Natural killer cell (primary cell): ENCODE measurements at regions not wholly inside any gene's neighbourhood (a gene's known extent, or its start where the extent isn't known, plus 50 kb on each side); places are given as distances from the start of the nearest gene placed in this dataset.

Source experiments
- ATAC-seq, 3 donors: fragments of 150-1000 bp in 2 of 3; fragments of 200-7000 bp in 1 of 3; cut with Tn5 transposase; 1 replicate in 1 of 3; 2 replicates in 2 of 3; pipeline ENCODE4 v1.10.0; 2021; ENCODE audit warnings: mild to moderate bottlenecking in 2 of 3, moderate library complexity in 2 of 3
- DNase-seq, 2 donors: peaks; one replicate each; pipeline versions ENCODE4 v3.0.0 to v3.0.0-alpha.2; 2013 to 2021; ENCODE audit warnings: mixed read lengths in 1 of 2
- H3K27ac ChIP-seq: one replicate; pipeline ENCODE4 v1.5.1; 2013; ENCODE audit warnings: mild to moderate bottlenecking, low read length
- H3K27me3 ChIP-seq: one replicate; pipeline ENCODE4 v1.6.1; 2013; ENCODE audit warnings: low read length; ENCODE audit not compliant: control insufficient read depth, insufficient read depth
- H3K36me3 ChIP-seq: one replicate; pipeline ENCODE4 v1.6.1; 2013; ENCODE audit warnings: low read length; ENCODE audit not compliant: control insufficient read depth, insufficient read depth
- H3K4me1 ChIP-seq: one replicate; pipeline ENCODE4 v1.6.1; 2013; ENCODE audit warnings: low read length; ENCODE audit not compliant: control insufficient read depth, insufficient read depth
- H3K4me3 ChIP-seq: one replicate; pipeline ENCODE4 v1.5.1; 2013; ENCODE audit warnings: low read length
- H3K9me3 ChIP-seq: one replicate; pipeline ENCODE4 v1.6.1; 2013; ENCODE audit warnings: low read length; ENCODE audit not compliant: control insufficient read depth, insufficient read depth
- H3K27ac Mint-ChIP-seq, 2 donors: one replicate each; pipeline ENCODE4 v1.8.0; 2022; ENCODE audit warnings: mild to moderate bottlenecking in 2 of 2, mixed read lengths in 2 of 2, moderate library complexity in 1 of 2
- H3K27me3 Mint-ChIP-seq, 2 donors: one replicate each; pipeline ENCODE4 v1.8.0; 2022; ENCODE audit warnings: low read depth in 2 of 2, mixed read lengths in 2 of 2
- H3K36me3 Mint-ChIP-seq: one replicate; pipeline ENCODE4 v1.8.0; 2022; ENCODE audit warnings: mixed read lengths
- H3K4me1 Mint-ChIP-seq, 2 donors: one replicate each; pipeline ENCODE4 v1.8.0; 2022; ENCODE audit warnings: mixed read lengths in 2 of 2
- H3K4me3 Mint-ChIP-seq: one replicate; pipeline ENCODE4 v1.8.0; 2022; ENCODE audit warnings: mild to moderate bottlenecking, moderate library complexity, mixed read lengths
- H3K9me3 Mint-ChIP-seq, 2 donors: one replicate each; pipeline ENCODE4 v1.8.0; 2022; ENCODE audit warnings: mixed read lengths in 2 of 2
- WGBS: methylation state at CpG from one replicate; pipeline ENCODE4 v1.1.7; 2013; ENCODE audit warnings: missing lambda C conversion rate; ENCODE audit not compliant: insufficient coverage; 5-methylcytosine and 5-hydroxymethylcytosine counted together
- intact Hi-C: fragments of 100-400 bp; cut with micrococcal nuclease; formaldehyde crosslinking; loops from one replicate; pipeline ENCODE4 v1.14.2; 2022
- TF ChIP-seq, protein P1 (sequence below): fragments of 200-600 bp; IDR thresholded peaks from one replicate; pipeline ENCODE4 v1.8.0; 2022; ENCODE audit warnings: antibody characterized with exemption

DNA sequence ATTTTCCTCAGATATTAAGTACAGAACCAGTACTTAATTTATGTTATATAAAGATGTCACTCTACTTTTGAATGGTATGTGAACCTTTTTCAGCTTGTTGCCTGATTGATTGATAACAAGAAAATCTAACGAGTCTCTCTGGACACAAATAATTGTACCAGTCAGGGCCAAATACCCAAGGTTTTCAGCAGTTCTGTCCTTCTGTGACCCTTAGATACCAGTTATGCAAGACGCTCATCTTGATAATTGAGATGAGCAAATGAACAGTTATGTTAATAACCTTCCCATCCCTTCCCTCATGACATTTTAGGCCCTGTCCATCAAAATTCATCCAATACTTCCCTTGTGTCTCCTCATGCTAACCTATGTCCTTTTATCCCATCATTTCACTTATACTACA is 185.9 kb upstream of the G2E3 start:
- 92% methylated on average over 2 of the region's 2 CpGs for WGBS

DNA sequence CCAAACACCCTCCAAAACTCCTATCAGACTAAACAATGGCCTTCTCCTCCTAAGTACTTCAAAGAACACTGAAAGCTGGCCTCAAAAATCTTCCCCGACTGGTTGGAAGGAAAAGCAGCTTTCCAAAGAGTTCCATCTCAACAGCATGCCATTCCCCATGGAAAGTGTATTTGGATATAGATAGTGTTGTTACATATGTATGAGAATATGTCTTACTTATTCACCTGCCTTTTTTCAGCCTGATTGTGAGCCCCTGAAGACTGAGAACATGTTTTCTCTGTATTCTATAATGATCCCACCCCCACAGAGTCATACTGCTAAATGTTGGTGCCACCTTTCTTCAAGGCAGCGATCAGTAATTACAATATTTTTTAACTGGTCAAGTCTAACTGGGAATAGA is 185.4 kb upstream of the G2E3 start:
- Mint-ChIP-seq H3K9me3 (no peaks in the 10 kb centered on the region), H3K27ac (no peak overlapping the region), H3K36me3 (no peaks in the 10 kb centered on the region), H3K4me1 (no peaks in the 10 kb centered on the region), H3K4me3 (no peak overlapping the region), H3K27me3 (no peaks in the 10 kb centered on the region)
- H3K36me3 ChIP-seq = no peaks in the 10 kb centered on the region
- intact Hi-C loops = no loop called here
- H3K4me3 ChIP-seq = no peak overlapping the region
- H3K27ac ChIP-seq = no peak overlapping the region
- TF ChIP-seq, protein P1, sequence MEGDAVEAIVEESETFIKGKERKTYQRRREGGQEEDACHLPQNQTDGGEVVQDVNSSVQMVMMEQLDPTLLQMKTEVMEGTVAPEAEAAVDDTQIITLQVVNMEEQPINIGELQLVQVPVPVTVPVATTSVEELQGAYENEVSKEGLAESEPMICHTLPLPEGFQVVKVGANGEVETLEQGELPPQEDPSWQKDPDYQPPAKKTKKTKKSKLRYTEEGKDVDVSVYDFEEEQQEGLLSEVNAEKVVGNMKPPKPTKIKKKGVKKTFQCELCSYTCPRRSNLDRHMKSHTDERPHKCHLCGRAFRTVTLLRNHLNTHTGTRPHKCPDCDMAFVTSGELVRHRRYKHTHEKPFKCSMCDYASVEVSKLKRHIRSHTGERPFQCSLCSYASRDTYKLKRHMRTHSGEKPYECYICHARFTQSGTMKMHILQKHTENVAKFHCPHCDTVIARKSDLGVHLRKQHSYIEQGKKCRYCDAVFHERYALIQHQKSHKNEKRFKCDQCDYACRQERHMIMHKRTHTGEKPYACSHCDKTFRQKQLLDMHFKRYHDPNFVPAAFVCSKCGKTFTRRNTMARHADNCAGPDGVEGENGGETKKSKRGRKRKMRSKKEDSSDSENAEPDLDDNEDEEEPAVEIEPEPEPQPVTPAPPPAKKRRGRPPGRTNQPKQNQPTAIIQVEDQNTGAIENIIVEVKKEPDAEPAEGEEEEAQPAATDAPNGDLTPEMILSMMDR = no peak
- H3K9me3 ChIP-seq = peaks cover 3% of the 10 kb centered on the region
- H3K27me3 ChIP-seq = no peaks in the 10 kb centered on the region
- no peaks in the 10 kb centered on the region for H3K4me1 ChIP-seq
- WGBS = 90% methylated on average over 2 of the region's 2 CpGs
- ATAC-seq (no peak), DNase-seq (no peak)

More for the DNA sequence above, 185.9 kb upstream of the G2E3 start:
- H3K27ac Mint-ChIP-seq = no peak overlapping the region
- no peak overlapping the region for H3K4me3 Mint-ChIP-seq
- no peaks in the 10 kb centered on the region for H3K9me3 Mint-ChIP-seq
- TF ChIP-seq, protein P1 = no peak
- intact Hi-C loops = no loop called here
- Histone ChIP-seq H3K4me3 (no peak overlapping the region), H3K27me3 (no peaks in the 10 kb centered on the region), H3K4me1 (no peaks in the 10 kb centered on the region), H3K36me3 (no peaks in the 10 kb centered on the region), H3K27ac (no peak overlapping the region), H3K9me3 (peaks cover 3% of the 10 kb centered on the region)
- ATAC-seq = no peak
- no peaks in the 10 kb centered on the region for H3K36me3 Mint-ChIP-seq
- no peak for DNase-seq
- no peaks in the 10 kb centered on the region for H3K4me1 Mint-ChIP-seq
- no peaks in the 10 kb centered on the region for H3K27me3 Mint-ChIP-seq

DNA sequence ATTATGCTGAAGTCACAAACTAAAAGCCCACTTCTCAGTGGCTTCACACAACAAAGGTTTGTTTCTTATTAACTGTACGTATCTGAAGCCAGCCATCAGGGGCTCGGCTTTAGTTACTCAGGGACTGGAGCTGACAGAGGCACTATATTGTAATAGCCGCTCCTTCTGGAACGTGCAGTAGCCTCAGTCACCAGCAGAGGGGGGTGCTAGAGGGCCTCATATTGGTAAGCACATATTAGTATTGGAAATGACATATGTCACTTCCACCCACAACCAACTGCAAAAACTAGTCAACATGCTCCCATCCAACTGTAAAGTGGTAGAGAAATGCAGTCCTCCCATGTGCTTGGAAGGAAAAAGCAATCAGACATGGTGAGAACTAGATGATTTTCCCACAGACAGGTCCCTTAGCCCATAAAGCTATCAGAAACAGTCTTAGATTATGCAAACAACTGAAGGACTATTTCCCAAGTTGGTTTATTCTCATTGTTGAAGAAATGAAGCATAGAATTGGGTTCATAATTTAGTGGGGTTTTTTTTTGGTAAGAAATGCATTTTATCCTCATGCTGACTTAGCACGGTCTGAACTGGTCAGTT is 183.6 kb upstream of the G2E3 start:
- no peaks in the 10 kb centered on the region for H3K27me3 Mint-ChIP-seq
- TF ChIP-seq, protein P1 = peak; percentile 45

DNA sequence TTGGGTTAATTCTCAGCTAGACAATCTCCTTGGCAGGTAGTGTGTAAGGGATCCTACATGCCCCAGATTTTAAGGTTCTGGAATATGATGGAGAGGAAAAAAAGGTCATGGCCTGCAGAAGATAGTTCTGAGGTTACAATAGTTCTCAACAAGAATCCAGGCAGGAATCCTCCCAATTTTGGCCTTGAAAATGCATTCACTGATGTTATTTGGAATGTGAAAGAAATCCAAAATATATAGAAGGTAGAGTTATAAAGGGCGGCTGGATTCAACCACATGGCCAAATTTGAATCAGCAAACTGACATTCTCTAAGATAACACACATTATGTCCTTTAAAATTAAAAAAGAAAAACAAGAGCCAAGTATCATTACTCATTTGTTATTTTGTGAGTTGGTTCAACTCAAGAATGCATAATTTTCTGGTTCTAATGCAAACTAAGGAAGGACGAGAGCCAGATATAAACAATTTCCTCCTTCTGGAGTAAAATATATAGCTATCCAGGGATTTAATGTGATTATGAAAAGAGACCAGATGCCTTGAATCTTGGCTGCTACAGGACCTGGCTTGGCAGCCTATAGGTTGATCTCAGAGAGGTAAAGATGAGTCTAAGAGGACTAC is 177.0 kb upstream of the G2E3 start:
- Histone ChIP-seq H3K27me3 (no peaks in the 10 kb centered on the region), H3K36me3 (no peaks in the 10 kb centered on the region), H3K9me3 (no peaks in the 10 kb centered on the region), H3K27ac (no peak overlapping the region), H3K4me3 (no peak overlapping the region), H3K4me1 (no peaks in the 10 kb centered on the region)
- H3K36me3 Mint-ChIP-seq = no peaks in the 10 kb centered on the region
- H3K4me3 Mint-ChIP-seq = no peak overlapping the region
- no peaks in the 10 kb centered on the region for H3K27me3 Mint-ChIP-seq
- H3K9me3 Mint-ChIP-seq = peaks cover 2 to 11% of the 10 kb centered on the region in 2 donors
- no peak for DNase-seq
- H3K27ac Mint-ChIP-seq = no peak overlapping the region
- intact Hi-C loops = no loop called here
- ATAC-seq = no peak
- H3K4me1 Mint-ChIP-seq = no peaks in the 10 kb centered on the region
- TF ChIP-seq, protein P1 = no peak
- WGBS = no CpG with 5 or more reads among the region's 2 CpGs

More for the DNA sequence above, 183.6 kb upstream of the G2E3 start:
- no peaks in the 10 kb centered on the region for H3K9me3 Mint-ChIP-seq
- Histone ChIP-seq H3K4me3 (no peak overlapping the region), H3K4me1 (no peaks in the 10 kb centered on the region), H3K27ac (no peak overlapping the region), H3K27me3 (no peaks in the 10 kb centered on the region), H3K9me3 (no peaks in the 10 kb centered on the region), H3K36me3 (no peaks in the 10 kb centered on the region)
- DNase-seq = peak in 1 of 2 donors; percentile 65
- 45% methylated on average over 4 of the region's 5 CpGs for WGBS
- no peak overlapping the region for H3K27ac Mint-ChIP-seq
- H3K4me1 Mint-ChIP-seq = no peaks in the 10 kb centered on the region
- intact Hi-C loops = no loop called here
- no peaks in the 10 kb centered on the region for H3K36me3 Mint-ChIP-seq
- peak; percentile 36 to 66 (median 54) for ATAC-seq
- H3K4me3 Mint-ChIP-seq = no peak overlapping the region
